Endodermal cell (in vitro differentiated cells): ENCODE measurements at regions not wholly inside any gene's neighbourhood (a gene's known extent, or its start where the extent isn't known, plus 50 kb on each side); places are given as distances from the start of the nearest gene placed in this dataset.

Experiments used
- DNase-seq: peaks from one replicate; pipeline ENCODE4 v3.0.0-alpha.2; 2017
- H3K27ac ChIP-seq: 2 replicates; pipeline ENCODE4 v1.5.1; 2013; ENCODE audit warnings: mild to moderate bottlenecking, low read depth, low read length, moderate library complexity
- H3K27me3 ChIP-seq: 2 replicates; pipeline ENCODE4 v1.6.1; 2013; ENCODE audit warnings: mild to moderate bottlenecking, low read length, moderate library complexity; ENCODE audit not compliant: insufficient read depth, control insufficient read depth, poor library complexity, severe bottlenecking
- H3K36me3 ChIP-seq: 2 replicates; pipeline ENCODE4 v1.7.0; 2013; ENCODE audit warnings: mild to moderate bottlenecking, low read length, moderate library complexity; ENCODE audit not compliant: control insufficient read depth, insufficient read depth
- H3K4me1 ChIP-seq: one replicate; pipeline ENCODE4 v1.7.0; 2013; ENCODE audit warnings: low read length; ENCODE audit not compliant: control insufficient read depth, insufficient read depth
- H3K4me3 ChIP-seq: 2 replicates; pipeline ENCODE4 v1.5.1; 2013; ENCODE audit warnings: mild to moderate bottlenecking, low read length, moderate library complexity
- H3K9ac ChIP-seq: 2 replicates; pipeline ENCODE4 v1.6.1; 2013; ENCODE audit warnings: mild to moderate bottlenecking, low read length, moderate library complexity; ENCODE audit not compliant: poor library complexity, severe bottlenecking; ENCODE audit errors: extremely low read depth
- H3K9me3 ChIP-seq: 2 replicates; pipeline ENCODE4 v1.6.1; 2013; ENCODE audit warnings: mild to moderate bottlenecking, low read length, moderate library complexity; ENCODE audit not compliant: control insufficient read depth
- H3K27ac Mint-ChIP-seq: 2 replicates; pipeline ENCODE4 v1.8.0; 2020; ENCODE audit warnings: mixed read lengths
- H3K27me3 Mint-ChIP-seq: 2 replicates; pipeline ENCODE4 v1.8.0; 2021; ENCODE audit warnings: mild to moderate bottlenecking, mixed read lengths; ENCODE audit not compliant: insufficient read depth
- H3K36me3 Mint-ChIP-seq: 2 replicates; pipeline ENCODE4 v1.8.0; 2020; ENCODE audit warnings: low read depth, mixed read lengths
- H3K4me1 Mint-ChIP-seq: 2 replicates; pipeline ENCODE4 v1.8.0; 2020; ENCODE audit warnings: mixed read lengths
- H3K4me3 Mint-ChIP-seq: 2 replicates; pipeline ENCODE4 v1.8.0; 2020; ENCODE audit warnings: mild to moderate bottlenecking, moderate library complexity, mixed read lengths
- H3K9me3 Mint-ChIP-seq: 2 replicates; pipeline ENCODE4 v1.8.0; 2020; ENCODE audit warnings: mild to moderate bottlenecking, mixed read lengths
- WGBS, 2 experiments: methylation state at CpG; one replicate each; pipeline versions ENCODE4 v1.1.5 to v1.1.7; 2013; ENCODE audit warnings: missing lambda C conversion rate in 2 of 2, mixed read lengths in 1 of 2; ENCODE audit not compliant: insufficient coverage in 1 of 2, insufficient read length in 1 of 2; 5-methylcytosine and 5-hydroxymethylcytosine counted together
- TF ChIP-seq, protein P1 (sequence below): fragments of 200-600 bp; sonication (generic); conservative IDR thresholded peaks from 2 replicates; pipeline ENCODE4 v1.5.0; 2021; ENCODE audit warnings: antibody characterized with exemption, mild to moderate bottlenecking

GRCh38 chr2:39932198-39932597 lies 153.1 kb upstream of the THUMPD2 start:
- H3K27ac Mint-ChIP-seq, result no peak overlapping the region

DNA sequence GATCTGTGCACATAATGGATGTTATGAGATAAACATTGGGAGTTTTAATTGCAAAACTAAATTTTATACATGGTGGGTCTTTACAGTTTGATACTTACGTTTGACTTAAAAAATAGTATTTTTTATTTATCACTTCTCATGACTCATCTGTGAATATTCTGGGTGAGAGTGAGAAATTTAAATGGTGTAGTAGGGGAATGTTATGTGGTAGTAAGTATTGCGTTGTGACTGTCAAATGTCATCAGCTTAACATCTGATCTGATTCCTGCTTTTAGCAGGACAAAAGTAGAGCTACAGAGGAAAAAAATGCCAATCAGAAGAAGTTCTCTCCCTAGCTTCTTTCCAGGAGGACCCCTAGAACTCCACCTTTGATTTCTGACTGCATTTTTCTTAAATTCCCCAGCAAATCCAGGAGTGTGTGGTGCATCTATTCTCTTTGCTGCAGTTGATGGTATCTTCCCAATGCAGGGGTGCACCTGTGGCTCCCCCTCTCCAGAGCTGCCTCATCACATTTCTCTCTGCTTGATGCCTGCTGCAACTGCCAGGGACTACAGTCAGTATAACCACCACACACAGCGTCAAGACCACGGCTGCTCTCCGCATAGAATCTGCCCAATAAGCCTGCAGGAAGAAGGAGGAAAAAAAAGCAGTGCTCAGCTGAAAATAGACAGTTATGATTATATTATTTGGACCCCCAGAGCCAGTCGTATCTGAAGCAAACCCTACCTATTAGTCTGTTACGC lies 151.3 kb upstream of the THUMPD2 start:
- no peak overlapping the region for H3K27ac Mint-ChIP-seq
- TF ChIP-seq, protein P1, sequence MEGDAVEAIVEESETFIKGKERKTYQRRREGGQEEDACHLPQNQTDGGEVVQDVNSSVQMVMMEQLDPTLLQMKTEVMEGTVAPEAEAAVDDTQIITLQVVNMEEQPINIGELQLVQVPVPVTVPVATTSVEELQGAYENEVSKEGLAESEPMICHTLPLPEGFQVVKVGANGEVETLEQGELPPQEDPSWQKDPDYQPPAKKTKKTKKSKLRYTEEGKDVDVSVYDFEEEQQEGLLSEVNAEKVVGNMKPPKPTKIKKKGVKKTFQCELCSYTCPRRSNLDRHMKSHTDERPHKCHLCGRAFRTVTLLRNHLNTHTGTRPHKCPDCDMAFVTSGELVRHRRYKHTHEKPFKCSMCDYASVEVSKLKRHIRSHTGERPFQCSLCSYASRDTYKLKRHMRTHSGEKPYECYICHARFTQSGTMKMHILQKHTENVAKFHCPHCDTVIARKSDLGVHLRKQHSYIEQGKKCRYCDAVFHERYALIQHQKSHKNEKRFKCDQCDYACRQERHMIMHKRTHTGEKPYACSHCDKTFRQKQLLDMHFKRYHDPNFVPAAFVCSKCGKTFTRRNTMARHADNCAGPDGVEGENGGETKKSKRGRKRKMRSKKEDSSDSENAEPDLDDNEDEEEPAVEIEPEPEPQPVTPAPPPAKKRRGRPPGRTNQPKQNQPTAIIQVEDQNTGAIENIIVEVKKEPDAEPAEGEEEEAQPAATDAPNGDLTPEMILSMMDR, result no peak
- Histone ChIP-seq H3K27me3 (no peaks in the 10 kb centered on the region), H3K4me1 (no peaks in the 10 kb centered on the region), H3K9me3 (no peaks in the 10 kb centered on the region), H3K9ac (no peak overlapping the region), H3K27ac (no peak overlapping the region), H3K4me3 (no peak overlapping the region), H3K36me3 (no peaks in the 10 kb centered on the region)
- no peaks in the 10 kb centered on the region for H3K9me3 Mint-ChIP-seq
- H3K36me3 Mint-ChIP-seq, result no peaks in the 10 kb centered on the region
- no peak for DNase-seq
- H3K4me1 Mint-ChIP-seq, result no peaks in the 10 kb centered on the region
- no peak overlapping the region for H3K4me3 Mint-ChIP-seq
- no peaks in the 10 kb centered on the region for H3K27me3 Mint-ChIP-seq
- WGBS, 2 experiments, result 75 to 78% methylated on average over 6 of the region's 7 CpGs

More at GRCh38 chr2:39932198-39932597, 153.1 kb upstream of the THUMPD2 start:
- H3K4me1 Mint-ChIP-seq, result no peaks in the 10 kb centered on the region
- no peak for DNase-seq
- no peak overlapping the region for H3K4me3 ChIP-seq
- WGBS, 2 experiments, result 100% methylated on average over 2 of the region's 3 CpGs; no CpG with 5 or more reads in 1 of the 2 experiments
- H3K36me3 ChIP-seq, result no peaks in the 10 kb centered on the region
- no peaks in the 10 kb centered on the region for H3K4me1 ChIP-seq
- H3K9me3 ChIP-seq, result no peaks in the 10 kb centered on the region
- H3K9ac ChIP-seq, result no peak overlapping the region
- H3K27me3 Mint-ChIP-seq, result no peaks in the 10 kb centered on the region
- H3K9me3 Mint-ChIP-seq, result no peaks in the 10 kb centered on the region
- TF ChIP-seq, protein P1, result no peak
- H3K4me3 Mint-ChIP-seq, result no peak overlapping the region
- H3K27ac ChIP-seq, result no peak overlapping the region
- H3K27me3 ChIP-seq, result no peaks in the 10 kb centered on the region
- no peaks in the 10 kb centered on the region for H3K36me3 Mint-ChIP-seq

DNA sequence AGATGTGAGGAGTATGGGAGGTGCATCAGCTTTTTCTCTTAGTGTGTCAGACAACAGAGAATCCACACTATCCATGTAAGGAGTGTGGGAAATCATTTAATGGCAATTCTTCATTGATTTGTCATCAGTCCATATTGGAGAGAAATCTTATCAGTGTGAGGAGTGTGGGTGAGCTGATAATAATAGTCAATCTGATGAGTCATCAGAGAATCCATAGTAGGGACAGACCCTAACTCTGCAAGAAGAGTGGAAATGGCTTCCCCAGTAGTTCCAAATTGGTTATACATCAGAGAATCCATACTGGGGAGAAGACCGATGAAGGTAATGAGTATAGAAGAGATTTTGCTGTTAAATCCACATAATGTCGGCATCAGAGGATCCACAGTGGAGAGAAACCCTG lies 150.5 kb upstream of the THUMPD2 start:
- H3K27ac ChIP-seq, result no peak overlapping the region
- no peaks in the 10 kb centered on the region for H3K4me1 Mint-ChIP-seq
- H3K4me3 ChIP-seq, result no peak overlapping the region
- no peaks in the 10 kb centered on the region for H3K36me3 ChIP-seq
- no peaks in the 10 kb centered on the region for H3K36me3 Mint-ChIP-seq
- H3K9ac ChIP-seq, result no peak overlapping the region
- 90 to 92% methylated on average over 2 of the region's 2 CpGs for WGBS, 2 experiments
- no peaks in the 10 kb centered on the region for H3K27me3 ChIP-seq
- no peaks in the 10 kb centered on the region for H3K9me3 Mint-ChIP-seq
- H3K27ac Mint-ChIP-seq, result no peak overlapping the region
- peaks cover under 1% of the 10 kb centered on the region for H3K4me1 ChIP-seq
- H3K9me3 ChIP-seq, result no peaks in the 10 kb centered on the region
- no peak for DNase-seq
- no peaks in the 10 kb centered on the region for H3K27me3 Mint-ChIP-seq
- H3K4me3 Mint-ChIP-seq, result no peak overlapping the region
- TF ChIP-seq, protein P1, result no peak
